K562 (cell line): ENCODE measurements at regions not wholly inside any gene's neighbourhood (a gene's known extent, or its start where the extent isn't known, plus 50 kb on each side); places are given as distances from the start of the nearest gene placed in this dataset.

Experiments used
- HDAC8 ChIP-seq: fragments of 450-650 bp; IDR thresholded peaks from 2 replicates; pipeline ENCODE4 v1.6.1; 2016; ENCODE audit warnings: mild to moderate bottlenecking, missing genetic modification characterization, moderate library complexity, missing compliant biosample characterization
- NFYB ChIP-seq: IDR thresholded peaks from 2 replicates; pipeline ENCODE4 v1.6.1; 2011; ENCODE audit warnings: mild to moderate bottlenecking, moderate library complexity; ENCODE audit not compliant: insufficient read length; ENCODE audit errors: extremely low read depth
- RBBP5 ChIP-seq: fragments of 200-600 bp; sonication (generic); IDR thresholded peaks from 2 replicates; pipeline ENCODE4 v1.6.1; 2012; ENCODE audit warnings: borderline replicate concordance, mild to moderate bottlenecking, low read length, control low read depth, inconsistent platforms; ENCODE audit not compliant: insufficient read depth, poor library complexity, severe bottlenecking
- XRCC3 ChIP-seq: fragments of 450-650 bp; IDR thresholded peaks from 2 replicates; pipeline ENCODE4 v1.6.1; 2017; ENCODE audit warnings: mild to moderate bottlenecking, moderate library complexity
- TF ChIP-seq, protein P1 (sequence below), 2 experiments: fragments of 450-650 bp in 1 of 2; sonication (generic) in 1 of 2; formaldehyde crosslinking in 1 of 2; IDR thresholded peaks; 2 replicates each; pipeline versions ENCODE4 v1.7.1 to v1.9.0; 2016 to 2022; ENCODE audit warnings: inconsistent platforms in 1 of 2, mild to moderate bottlenecking in 1 of 2, missing genetic modification reagents in 1 of 2
- TF ChIP-seq, protein P2 (sequence below): IDR thresholded peaks from 2 replicates; pipeline ENCODE4 v1.6.1; 2011; ENCODE audit warnings: borderline replicate concordance, low read depth, mild to moderate bottlenecking, moderate library complexity, low read length; ENCODE audit not compliant: insufficient read depth, poor library complexity, severe bottlenecking

DNA sequence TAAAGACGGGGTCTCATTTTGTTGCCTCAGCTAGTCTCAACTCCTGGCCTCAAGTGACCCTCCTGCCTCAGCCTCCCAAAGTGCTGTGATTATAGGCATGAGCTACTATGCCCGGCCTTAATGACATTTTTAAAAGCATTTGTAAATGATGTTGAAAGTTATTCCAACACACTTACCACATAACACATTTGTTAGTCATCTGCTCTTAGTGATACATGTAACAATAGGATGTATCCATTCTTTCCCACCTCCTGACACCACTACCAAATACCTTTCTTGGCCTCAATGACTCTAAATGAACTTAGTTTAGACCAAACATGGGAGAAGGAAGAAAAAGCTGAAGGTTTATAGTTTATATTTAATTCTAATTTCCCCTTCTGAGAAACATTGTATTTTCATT, 59.8 kb upstream of the MEDAG start (continued):
- TF ChIP-seq, protein P1, sequence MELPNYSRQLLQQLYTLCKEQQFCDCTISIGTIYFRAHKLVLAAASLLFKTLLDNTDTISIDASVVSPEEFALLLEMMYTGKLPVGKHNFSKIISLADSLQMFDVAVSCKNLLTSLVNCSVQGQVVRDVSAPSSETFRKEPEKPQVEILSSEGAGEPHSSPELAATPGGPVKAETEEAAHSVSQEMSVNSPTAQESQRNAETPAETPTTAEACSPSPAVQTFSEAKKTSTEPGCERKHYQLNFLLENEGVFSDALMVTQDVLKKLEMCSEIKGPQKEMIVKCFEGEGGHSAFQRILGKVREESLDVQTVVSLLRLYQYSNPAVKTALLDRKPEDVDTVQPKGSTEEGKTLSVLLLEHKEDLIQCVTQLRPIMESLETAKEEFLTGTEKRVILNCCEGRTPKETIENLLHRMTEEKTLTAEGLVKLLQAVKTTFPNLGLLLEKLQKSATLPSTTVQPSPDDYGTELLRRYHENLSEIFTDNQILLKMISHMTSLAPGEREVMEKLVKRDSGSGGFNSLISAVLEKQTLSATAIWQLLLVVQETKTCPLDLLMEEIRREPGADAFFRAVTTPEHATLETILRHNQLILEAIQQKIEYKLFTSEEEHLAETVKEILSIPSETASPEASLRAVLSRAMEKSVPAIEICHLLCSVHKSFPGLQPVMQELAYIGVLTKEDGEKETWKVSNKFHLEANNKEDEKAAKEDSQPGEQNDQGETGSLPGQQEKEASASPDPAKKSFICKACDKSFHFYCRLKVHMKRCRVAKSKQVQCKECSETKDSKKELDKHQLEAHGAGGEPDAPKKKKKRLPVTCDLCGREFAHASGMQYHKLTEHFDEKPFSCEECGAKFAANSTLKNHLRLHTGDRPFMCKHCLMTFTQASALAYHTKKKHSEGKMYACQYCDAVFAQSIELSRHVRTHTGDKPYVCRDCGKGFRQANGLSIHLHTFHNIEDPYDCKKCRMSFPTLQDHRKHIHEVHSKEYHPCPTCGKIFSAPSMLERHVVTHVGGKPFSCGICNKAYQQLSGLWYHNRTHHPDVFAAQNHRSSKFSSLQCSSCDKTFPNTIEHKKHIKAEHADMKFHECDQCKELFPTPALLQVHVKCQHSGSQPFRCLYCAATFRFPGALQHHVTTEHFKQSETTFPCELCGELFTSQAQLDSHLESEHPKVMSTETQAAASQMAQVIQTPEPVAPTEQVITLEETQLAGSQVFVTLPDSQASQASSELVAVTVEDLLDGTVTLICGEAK (IDR thresholded peaks at IDR 0.05): no peak
- TF ChIP-seq, protein P1 (CRISPR knock-in tag; IDR thresholded peaks at IDR 0.05): no peak
- TF ChIP-seq XRCC3 (no peak), RBBP5 (no peak), NFYB (no peak), HDAC8 (tag) (no peak)
- TF ChIP-seq, protein P2, sequence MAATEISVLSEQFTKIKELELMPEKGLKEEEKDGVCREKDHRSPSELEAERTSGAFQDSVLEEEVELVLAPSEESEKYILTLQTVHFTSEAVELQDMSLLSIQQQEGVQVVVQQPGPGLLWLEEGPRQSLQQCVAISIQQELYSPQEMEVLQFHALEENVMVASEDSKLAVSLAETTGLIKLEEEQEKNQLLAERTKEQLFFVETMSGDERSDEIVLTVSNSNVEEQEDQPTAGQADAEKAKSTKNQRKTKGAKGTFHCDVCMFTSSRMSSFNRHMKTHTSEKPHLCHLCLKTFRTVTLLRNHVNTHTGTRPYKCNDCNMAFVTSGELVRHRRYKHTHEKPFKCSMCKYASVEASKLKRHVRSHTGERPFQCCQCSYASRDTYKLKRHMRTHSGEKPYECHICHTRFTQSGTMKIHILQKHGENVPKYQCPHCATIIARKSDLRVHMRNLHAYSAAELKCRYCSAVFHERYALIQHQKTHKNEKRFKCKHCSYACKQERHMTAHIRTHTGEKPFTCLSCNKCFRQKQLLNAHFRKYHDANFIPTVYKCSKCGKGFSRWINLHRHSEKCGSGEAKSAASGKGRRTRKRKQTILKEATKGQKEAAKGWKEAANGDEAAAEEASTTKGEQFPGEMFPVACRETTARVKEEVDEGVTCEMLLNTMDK: no peak
